ENCODE measurements at regions not wholly inside any gene's neighbourhood (a gene's known extent, or its start where the extent isn't known, plus 50 kb on each side); places are given as distances from the start of the nearest gene placed in this dataset.

GRCh38 chr1:5711079-5711478 lies 281.1 kb downstream of the NPHP4 start:
- no peak for DNase-seq

GRCh38 chr1:5709976-5710375 lies 282.2 kb downstream of the NPHP4 start:
- DNase-seq: no peak

GRCh38 chr1:5709461-5709975 lies 282.7 kb downstream of the NPHP4 start:
- DNase-seq: no peak

- DNase-seq: no peak
Observed at GRCh38 chr1:5708346-5709245, 283.6 kb downstream of the NPHP4 start.

GRCh38 chr1:5707566-5708345 lies 284.5 kb downstream of the NPHP4 start:
- DNase-seq: no peak

GRCh38 chr1:5706239-5706638 lies 286.0 kb downstream of the NPHP4 start:
- DNase-seq: no peak

GRCh38 chr1:5705751-5706150 lies 286.5 kb downstream of the NPHP4 start:
- DNase-seq: no peak

- DNase-seq: no peak
Observed at GRCh38 chr1:5704561-5705514, 287.4 kb downstream of the NPHP4 start.

GRCh38 chr1:5701642-5702041 lies 290.6 kb downstream of the NPHP4 start:
- DNase-seq: no peak

GRCh38 chr1:5693568-5693967 lies 298.7 kb downstream of the NPHP4 start:
- DNase-seq: no peak

GRCh38 chr1:5692664-5693063 lies 299.6 kb downstream of the NPHP4 start:
- DNase-seq: no peak

- DNase-seq: no peak
Observed at GRCh38 chr1:5691795-5692509, 300.3 kb downstream of the NPHP4 start.

GRCh38 chr1:5690898-5691297 lies 301.3 kb downstream of the NPHP4 start:
- DNase-seq: no peak

- no peak for DNase-seq
Observed at GRCh38 chr1:5690291-5690690, 301.9 kb downstream of the NPHP4 start.

GRCh38 chr1:5688081-5689077 lies 303.8 kb downstream of the NPHP4 start:
- no peak for DNase-seq

GRCh38 chr1:5686925-5687706 lies 305.1 kb downstream of the NPHP4 start:
- no peak for DNase-seq

GRCh38 chr1:5686195-5686594 lies 306.0 kb downstream of the NPHP4 start:
- no peak for DNase-seq

- DNase-seq: no peak
Observed at GRCh38 chr1:5685446-5686040, 306.7 kb downstream of the NPHP4 start.

GRCh38 chr1:5684791-5685190 lies 307.4 kb downstream of the NPHP4 start:
- DNase-seq: no peak

Measured in bone marrow (tissue), 2 donors.